Hypothalamus (tissue), 51 donors: ENCODE measurements at regions not wholly inside any gene's neighbourhood (a gene's known extent, or its start where the extent isn't known, plus 50 kb on each side); places are given as distances from the start of the nearest gene placed in this dataset.

Source experiments
- DNase-seq, 51 donors: peaks; one replicate each; lab custom pipeline; 2025; lab: John Stamatoyannopoulos, UW

GRCh38 chr22:27080036-27080578 is 422.7 kb downstream of the MIAT start:
- DNase-seq = no peak

GRCh38 chr22:27080863-27081262 is 423.5 kb downstream of the MIAT start:
- no peak for DNase-seq

DNA sequence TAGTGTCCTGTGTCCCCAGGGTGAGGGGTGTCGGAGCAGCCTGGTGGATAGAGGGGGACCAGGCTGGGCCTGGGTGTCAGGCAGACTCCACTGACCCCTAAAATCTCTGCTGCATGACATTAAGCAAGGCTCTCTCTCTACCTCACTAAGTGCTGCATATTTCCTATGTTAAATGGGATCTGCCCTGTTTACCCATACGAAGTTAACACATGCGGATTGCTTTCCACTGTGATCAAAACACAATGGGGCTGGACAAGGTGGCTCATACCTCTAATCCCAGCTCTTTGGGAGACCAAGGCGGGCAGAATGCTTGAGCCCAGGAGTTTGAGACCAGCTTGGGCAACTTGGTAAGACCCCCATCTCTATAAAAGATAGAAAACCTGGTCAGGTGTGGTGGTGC is 426.2 kb downstream of the MIAT start:
- no peak for DNase-seq

DNA sequence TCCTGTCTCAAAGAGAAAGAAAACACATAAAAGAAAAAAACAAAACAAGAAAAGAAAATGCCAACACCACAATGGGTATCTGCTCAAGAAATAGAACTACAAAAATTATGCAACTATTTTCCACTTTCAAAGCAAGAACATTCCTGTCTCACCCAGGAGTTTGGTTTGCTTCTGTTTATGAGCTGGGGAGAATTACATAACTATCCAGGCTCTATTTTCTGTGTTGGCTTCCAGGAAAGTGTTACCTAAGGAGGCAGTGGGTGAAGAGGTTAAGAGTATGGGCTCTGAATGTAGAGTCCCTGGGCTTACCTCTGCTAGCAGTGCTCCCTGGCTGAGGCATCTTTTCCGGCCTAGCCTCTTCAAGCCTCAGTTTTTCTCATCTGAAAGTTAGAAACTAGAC is 426.7 kb downstream of the MIAT start:
- no peak for DNase-seq

- DNase-seq = peak in 1 of 51 donors; percentile 21
Measured at GRCh38 chr22:27086080-27087044, 429.0 kb downstream of the MIAT start.

GRCh38 chr22:27087051-27087450 is 429.7 kb downstream of the MIAT start:
- DNase-seq = no peak

DNA sequence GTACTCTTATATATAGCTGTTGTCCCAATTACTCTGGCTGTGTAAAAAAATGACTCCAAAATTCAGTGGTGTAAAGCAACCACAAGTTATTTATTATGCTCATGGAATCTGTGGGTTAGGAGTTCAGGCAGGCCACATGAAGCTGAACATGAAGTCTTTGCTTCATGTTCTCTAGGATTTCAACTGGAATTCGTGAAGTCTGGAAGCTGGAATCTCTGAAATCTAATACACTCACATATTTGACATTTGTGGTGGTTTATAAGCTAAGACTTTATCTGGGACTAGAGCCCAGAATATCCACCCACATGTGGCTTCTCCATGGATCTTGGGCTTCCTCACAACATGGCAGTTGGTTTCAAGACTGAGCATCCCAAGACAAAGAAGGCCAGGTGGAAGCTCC is 430.6 kb downstream of the MIAT start:
- DNase-seq = no peak

- no peak for DNase-seq
Measured at GRCh38 chr22:27089264-27089663, 431.9 kb downstream of the MIAT start.

GRCh38 chr22:27090611-27091011 is 433.2 kb downstream of the MIAT start:
- DNase-seq = peak in 4 of 51 donors; percentile 8 to 65 (median 22)

DNA sequence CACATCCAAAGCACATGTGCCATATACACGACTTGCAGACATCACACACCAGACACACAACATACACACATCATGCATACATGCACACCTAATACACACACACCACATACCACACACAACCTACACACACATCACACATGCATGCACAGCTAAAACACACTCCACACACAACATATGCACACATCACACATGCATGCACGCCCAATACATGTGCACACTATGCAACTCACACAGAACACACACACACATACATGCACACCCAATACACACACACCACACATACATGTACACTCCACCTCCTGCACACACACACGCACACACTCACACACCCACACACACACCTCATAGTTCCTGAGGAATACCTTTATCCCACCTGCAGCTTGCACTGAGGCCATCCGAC is 436.0 kb downstream of the MIAT start:
- DNase-seq = no peak

DNA sequence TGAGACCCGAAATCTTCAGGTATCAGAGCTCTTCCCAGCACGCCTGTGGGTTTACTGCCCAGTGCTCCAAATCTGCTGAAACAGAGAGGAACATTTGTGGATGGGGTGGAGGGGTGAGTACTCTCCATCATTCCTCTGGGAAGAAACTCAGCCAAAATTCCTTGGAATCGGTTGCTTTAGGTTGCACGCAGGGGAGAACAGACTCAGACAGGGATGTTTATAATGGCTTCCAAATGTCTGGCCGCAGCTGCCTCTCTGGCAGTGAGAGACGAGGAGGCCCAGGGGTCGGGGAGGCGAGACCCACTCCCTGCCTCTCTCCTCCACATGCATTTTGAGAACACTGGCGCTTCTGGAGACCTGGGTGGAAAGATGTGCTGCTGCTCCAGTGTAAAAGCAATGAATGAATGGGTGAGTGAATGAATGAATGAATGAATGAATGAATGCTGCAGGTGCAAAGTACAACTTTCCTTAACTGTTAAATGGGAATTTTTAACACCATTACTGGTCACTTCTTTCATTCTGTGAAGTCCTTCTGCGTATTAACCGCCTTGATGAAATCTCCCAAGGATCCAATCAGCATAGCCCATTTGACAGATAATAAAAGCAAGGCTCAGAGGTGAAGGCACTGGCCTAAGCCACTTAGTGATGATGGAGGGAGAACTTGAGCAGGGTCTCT is 437.4 kb downstream of the MIAT start:
- DNase-seq = no peak

DNA sequence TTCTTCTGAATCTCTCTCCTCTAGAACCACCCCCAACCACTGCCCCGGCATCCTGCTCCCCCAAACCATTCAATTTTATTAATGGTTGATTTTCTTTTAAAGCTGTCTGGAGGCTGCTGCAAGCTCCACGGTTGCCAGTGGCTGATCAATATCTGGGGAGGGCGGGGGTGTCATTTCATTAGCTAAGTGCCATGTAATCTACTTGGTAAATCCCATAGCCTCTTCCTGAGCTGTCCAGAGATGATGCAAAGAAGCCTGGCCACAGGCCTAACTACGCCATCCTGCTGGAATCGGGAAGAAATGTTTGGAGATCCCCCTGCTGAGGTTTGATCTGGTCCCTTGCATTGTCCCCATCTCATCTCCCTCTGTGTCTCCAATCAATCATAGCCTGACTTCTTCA is 440.1 kb downstream of the MIAT start:
- no peak for DNase-seq

GRCh38 chr22:27097933-27098332 is 440.5 kb downstream of the MIAT start:
- DNase-seq = no peak

DNA sequence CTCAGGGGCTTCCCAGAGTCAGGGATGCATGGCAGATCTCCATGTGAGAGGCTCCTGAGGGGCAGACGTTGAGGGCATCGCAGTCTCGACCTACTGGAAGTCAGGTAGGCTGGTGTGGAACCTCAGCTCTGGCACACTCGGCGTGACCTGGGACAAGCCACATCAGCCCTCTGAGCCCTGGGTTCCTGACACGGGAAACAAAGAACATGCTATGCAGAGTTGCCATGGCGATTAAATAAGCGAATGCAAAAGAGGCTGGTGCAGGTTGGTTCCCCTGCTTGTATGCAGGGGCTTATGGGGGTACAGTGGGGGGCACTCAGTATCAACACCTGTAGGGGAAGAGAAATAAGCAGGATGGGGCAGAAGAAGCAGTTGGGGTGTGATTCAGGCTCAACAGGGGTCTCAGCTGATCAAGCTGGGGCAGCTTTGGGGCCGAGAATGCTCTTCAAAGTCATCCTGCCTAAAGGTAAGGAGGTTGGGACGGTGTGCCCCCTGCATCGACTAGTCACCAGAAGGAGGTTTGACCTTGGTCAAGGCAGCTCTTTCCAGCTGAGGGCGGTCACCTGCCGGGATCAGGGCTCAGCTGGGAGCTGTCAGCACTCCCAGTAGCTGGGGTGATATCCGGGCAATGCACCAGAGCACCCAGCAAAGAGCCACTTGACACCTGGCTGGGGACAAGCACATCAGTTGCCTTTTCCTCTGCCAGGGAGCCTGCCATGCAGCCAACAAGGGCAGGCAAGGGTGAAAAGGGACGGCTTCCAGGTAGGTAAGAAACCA is 442.7 kb downstream of the MIAT start:
- DNase-seq = no peak

- peak in 5 of 51 donors; percentile 6 to 20 (median 13) for DNase-seq
Measured at GRCh38 chr22:27100789-27101188, 443.4 kb downstream of the MIAT start.

DNA sequence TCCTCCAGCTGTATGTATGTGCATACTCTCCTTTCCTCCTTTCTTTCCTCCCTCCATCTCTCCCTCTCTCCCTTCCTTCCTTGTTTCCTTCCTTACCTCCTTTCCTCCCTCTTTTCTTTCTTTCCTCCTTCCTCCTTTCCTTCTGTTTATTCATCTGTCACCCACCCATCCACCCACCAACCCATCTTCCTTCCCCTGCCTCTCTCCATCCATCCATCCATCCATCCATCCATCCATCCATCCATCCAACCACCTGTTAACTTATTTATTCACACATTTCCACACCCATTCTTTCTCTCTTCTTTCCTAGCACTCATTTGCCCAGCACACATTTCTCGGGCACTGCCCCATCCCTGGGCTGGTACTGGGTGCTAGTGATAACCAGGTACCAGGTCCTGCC is 443.9 kb downstream of the MIAT start:
- no peak for DNase-seq

DNA sequence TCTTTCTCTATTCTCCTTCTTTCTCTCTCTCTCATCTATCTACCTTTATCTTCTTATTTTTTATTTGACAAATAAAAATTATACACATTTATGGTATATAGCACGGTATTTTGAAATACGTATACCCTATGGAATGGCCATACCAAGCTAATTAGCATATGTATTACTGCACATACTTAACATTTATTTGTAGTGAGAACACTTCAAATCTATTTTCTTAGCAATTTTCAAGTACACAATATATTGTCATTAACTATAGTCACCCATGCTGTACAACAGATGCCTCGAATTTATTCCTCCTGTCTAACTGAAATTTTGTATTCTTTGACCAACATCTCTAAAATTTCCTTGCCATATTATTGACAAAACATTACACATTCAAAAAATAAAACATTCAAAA is 447.1 kb downstream of the MIAT start:
- no peak for DNase-seq

GRCh38 chr22:27105142-27106025 is 448.0 kb downstream of the MIAT start:
- no peak for DNase-seq

DNA sequence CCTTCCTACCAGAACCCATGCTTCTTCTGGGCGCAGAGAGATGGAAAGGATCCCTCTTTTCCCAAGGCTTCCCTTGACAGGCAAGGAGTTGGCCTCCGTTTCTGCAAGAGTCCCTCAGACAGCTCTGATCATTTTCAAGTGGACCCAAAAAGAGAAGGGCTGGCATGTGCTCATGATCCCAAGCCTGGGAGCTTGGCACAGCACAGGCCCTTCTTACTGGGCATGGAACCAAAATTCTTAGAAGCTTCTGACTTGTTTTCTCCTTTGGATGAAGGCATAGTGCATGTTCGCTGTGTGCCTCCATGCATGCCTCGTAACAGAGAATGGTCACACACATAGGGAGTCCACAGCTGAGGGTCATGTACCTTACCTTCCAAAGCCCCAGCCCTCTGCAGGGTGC is 449.6 kb downstream of the MIAT start:
- peak in 4 of 51 donors; percentile 2 to 11 (median 6) for DNase-seq

DNA sequence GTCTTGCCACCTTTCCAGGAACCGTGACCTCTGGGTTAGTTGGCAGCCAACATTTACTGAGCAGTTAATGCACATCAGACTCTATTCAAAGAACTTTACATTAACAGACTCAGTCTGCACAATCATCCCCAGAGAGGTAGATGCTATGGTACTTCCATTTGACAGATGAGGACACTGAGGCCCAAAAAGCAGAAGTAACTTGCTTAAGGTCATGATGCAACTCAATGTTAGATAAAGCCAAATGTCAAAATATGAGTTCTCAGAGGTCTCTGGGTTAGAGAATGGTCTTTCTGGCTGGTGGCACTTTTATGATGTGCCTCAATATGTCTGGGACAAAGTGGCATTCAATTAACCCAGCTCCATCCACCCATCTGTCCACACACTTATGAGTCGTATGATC is 450.0 kb downstream of the MIAT start:
- no peak for DNase-seq
